ENCODE measurements at regions not wholly inside any gene's neighbourhood (a gene's known extent, or its start where the extent isn't known, plus 50 kb on each side); places are given as distances from the start of the nearest gene placed in this dataset.
"Not testable (repeated sequence)": the region's sequence is repeated elsewhere in the genome, so short reads cannot be mapped to it uniquely, and the experiment has no call there.

GRCh38 chr18:77373730-77374445 lies 124.2 kb downstream of the GALR1 start:
- no peak for DNase-seq (ENCODE audit: low read depth)

GRCh38 chr18:77374446-77374805 lies 124.8 kb downstream of the GALR1 start:
- DNase-seq (ENCODE audit: low read depth): no peak

- DNase-seq (ENCODE audit: low read depth): no peak
These were observed 126.5 kb downstream of the GALR1 start for GRCh38 chr18:77376043-77376732.

GRCh38 chr18:77376733-77377094 lies 127.1 kb downstream of the GALR1 start:
- DNase-seq (ENCODE audit: low read depth): no peak

GRCh38 chr18:77377813-77378212 lies 128.2 kb downstream of the GALR1 start:
- DNase-seq (ENCODE audit: low read depth): no peak

- no peak for DNase-seq (ENCODE audit: low read depth)
These were observed 130.4 kb downstream of the GALR1 start for GRCh38 chr18:77379976-77380509.

- DNase-seq (ENCODE audit: low read depth): no peak
These were observed 131.0 kb downstream of the GALR1 start for GRCh38 chr18:77380695-77381094.

GRCh38 chr18:77392321-77392720 lies 142.7 kb downstream of the GALR1 start:
- no peak for DNase-seq (ENCODE audit: low read depth)

- DNase-seq (ENCODE audit: low read depth): no peak
These were observed 143.9 kb downstream of the GALR1 start for GRCh38 chr18:77393519-77393918.

GRCh38 chr18:77395953-77396352 lies 146.3 kb downstream of the GALR1 start:
- DNase-seq (ENCODE audit: low read depth): no peak

GRCh38 chr18:77397056-77397455 lies 147.4 kb downstream of the GALR1 start:
- DNase-seq (ENCODE audit: low read depth): no peak

- DNase-seq (ENCODE audit: low read depth): no peak
These were observed 148.0 kb downstream of the GALR1 start for GRCh38 chr18:77397617-77398016.

GRCh38 chr18:77400561-77400960 lies 150.9 kb downstream of the GALR1 start:
- no peak for DNase-seq (ENCODE audit: low read depth)

- DNase-seq (ENCODE audit: low read depth): no peak
These were observed 151.5 kb downstream of the GALR1 start for GRCh38 chr18:77401173-77401572.

- DNase-seq (ENCODE audit: low read depth): no peak
These were observed 154.4 kb downstream of the GALR1 start for GRCh38 chr18:77403969-77404535.

- DNase-seq (ENCODE audit: low read depth): no peak
These were observed 155.4 kb downstream of the GALR1 start for GRCh38 chr18:77405096-77405495.

- DNase-seq (ENCODE audit: low read depth): no peak
These were observed 158.1 kb downstream of the GALR1 start for GRCh38 chr18:77407733-77408132.

GRCh38 chr18:77421546-77421945 lies 171.9 kb downstream of the GALR1 start:
- DNase-seq (ENCODE audit: low read depth): not testable (repeated sequence)

- no peak for DNase-seq (ENCODE audit: low read depth)
These were observed 173.6 kb downstream of the GALR1 start for GRCh38 chr18:77422974-77423867.

- no peak for DNase-seq (ENCODE audit: low read depth)
These were observed 183.4 kb downstream of the GALR1 start for GRCh38 chr18:77433076-77433475.

- DNase-seq (ENCODE audit: low read depth): no peak
These were observed 190.2 kb downstream of the GALR1 start for GRCh38 chr18:77439888-77440287.

- DNase-seq (ENCODE audit: low read depth): no peak
These were observed 192.7 kb downstream of the GALR1 start for GRCh38 chr18:77442393-77442792.

Data from activated gamma-delta T cell treated with anti-CD3 and anti-CD28 coated beads, Interleukin-2, amount 50 U/mL, for 16 hours (primary cell).